C4-2B (cell line): ENCODE measurements at regions not wholly inside any gene's neighbourhood (a gene's known extent, or its start where the extent isn't known, plus 50 kb on each side); places are given as distances from the start of the nearest gene placed in this dataset.

Experiments used
- ZFX ChIP-seq: fragments of 450-650 bp; IDR thresholded peaks from 2 replicates; pipeline ENCODE4 v1.6.1; 2017
- TF ChIP-seq, protein P1 (sequence below): fragments of 450-650 bp; conservative IDR thresholded peaks from 2 replicates; pipeline ENCODE4 v1.5.1; 2017; ENCODE audit warnings: mild to moderate bottlenecking

DNA sequence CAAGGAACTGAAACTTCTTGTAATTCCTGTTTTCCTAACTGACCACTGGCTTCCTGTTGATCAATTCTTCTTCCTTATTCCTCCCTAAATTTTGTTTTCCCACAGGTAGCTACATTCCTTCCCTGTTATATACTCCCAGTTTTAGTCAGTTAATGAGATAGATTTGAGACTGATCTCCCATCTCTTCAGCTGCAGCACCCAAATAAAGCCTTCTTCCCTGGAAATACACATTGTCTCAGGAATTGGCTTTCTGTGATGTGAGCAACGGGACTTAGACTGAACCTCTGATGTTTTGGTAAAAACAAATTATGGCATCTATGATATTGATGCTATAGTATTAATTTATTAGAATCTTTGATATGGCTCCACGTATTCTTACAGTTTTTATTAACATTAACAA, 617.3 kb upstream of the ST8SIA4 start:
- TF ChIP-seq, protein P1, sequence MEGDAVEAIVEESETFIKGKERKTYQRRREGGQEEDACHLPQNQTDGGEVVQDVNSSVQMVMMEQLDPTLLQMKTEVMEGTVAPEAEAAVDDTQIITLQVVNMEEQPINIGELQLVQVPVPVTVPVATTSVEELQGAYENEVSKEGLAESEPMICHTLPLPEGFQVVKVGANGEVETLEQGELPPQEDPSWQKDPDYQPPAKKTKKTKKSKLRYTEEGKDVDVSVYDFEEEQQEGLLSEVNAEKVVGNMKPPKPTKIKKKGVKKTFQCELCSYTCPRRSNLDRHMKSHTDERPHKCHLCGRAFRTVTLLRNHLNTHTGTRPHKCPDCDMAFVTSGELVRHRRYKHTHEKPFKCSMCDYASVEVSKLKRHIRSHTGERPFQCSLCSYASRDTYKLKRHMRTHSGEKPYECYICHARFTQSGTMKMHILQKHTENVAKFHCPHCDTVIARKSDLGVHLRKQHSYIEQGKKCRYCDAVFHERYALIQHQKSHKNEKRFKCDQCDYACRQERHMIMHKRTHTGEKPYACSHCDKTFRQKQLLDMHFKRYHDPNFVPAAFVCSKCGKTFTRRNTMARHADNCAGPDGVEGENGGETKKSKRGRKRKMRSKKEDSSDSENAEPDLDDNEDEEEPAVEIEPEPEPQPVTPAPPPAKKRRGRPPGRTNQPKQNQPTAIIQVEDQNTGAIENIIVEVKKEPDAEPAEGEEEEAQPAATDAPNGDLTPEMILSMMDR = no peak
- no peak for TF ChIP-seq ZFX
